GM21528 (cell line): ENCODE measurements at regions not wholly inside any gene's neighbourhood (a gene's known extent, or its start where the extent isn't known, plus 50 kb on each side); places are given as distances from the start of the nearest gene placed in this dataset.
A peak's percentile ranks its signal among the peaks of the same experiment; 100 is the strongest.
"Not testable (repeated sequence)": the region's sequence is repeated elsewhere in the genome, so short reads cannot be mapped to it uniquely, and the experiment has no call there.

Source experiments
- ATAC-seq: cut with Tn5 transposase; IDR thresholded peaks from one replicate; pipeline ENCODE4 v1.9.1; 2021; ENCODE audit warnings: mild to moderate bottlenecking, moderate library complexity; ENCODE audit not compliant: unreplicated experiment, low FRiP score

GRCh38 chr4:82248903-82249632 is 124.7 kb downstream of the HNRNPD start:
- ATAC-seq = no peak

GRCh38 chr4:82247629-82248028 is 126.2 kb downstream of the HNRNPD start:
- ATAC-seq = no peak

GRCh38 chr4:82247171-82247570 is 126.6 kb downstream of the HNRNPD start:
- no peak for ATAC-seq

- no peak for ATAC-seq
These were observed 132.3 kb downstream of the HNRNPD start for GRCh38 chr4:82241534-82241933.

- ATAC-seq = no peak
These were observed 133.4 kb downstream of the HNRNPD start for GRCh38 chr4:82240410-82240809.

GRCh38 chr4:82237142-82237541 is 136.6 kb downstream of the HNRNPD start:
- ATAC-seq = not testable (repeated sequence)

- no peak for ATAC-seq
These were observed 138.4 kb downstream of the HNRNPD start for GRCh38 chr4:82235346-82235745.

GRCh38 chr4:82232891-82233290 is 140.9 kb downstream of the HNRNPD start:
- no peak for ATAC-seq

GRCh38 chr4:82231806-82232205 is 142.0 kb downstream of the HNRNPD start:
- no peak for ATAC-seq

GRCh38 chr4:82230306-82230705 is 143.5 kb downstream of the HNRNPD start:
- ATAC-seq = no peak

- ATAC-seq = no peak
These were observed 148.8 kb downstream of the HNRNPD start for GRCh38 chr4:82225030-82225429.

- no peak for ATAC-seq
These were observed 150.1 kb downstream of the HNRNPD start for GRCh38 chr4:82223715-82224114.

- ATAC-seq = no peak
These were observed 154.4 kb downstream of the HNRNPD start for GRCh38 chr4:82219346-82219745.

- no peak for ATAC-seq
These were observed 155.6 kb downstream of the HNRNPD start for GRCh38 chr4:82217986-82218715.

- no peak for ATAC-seq
These were observed 157.6 kb downstream of the HNRNPD start for GRCh38 chr4:82216219-82216618.

- no peak for ATAC-seq
These were observed 158.0 kb downstream of the HNRNPD start for GRCh38 chr4:82215800-82216199.

- ATAC-seq = no peak
These were observed 158.8 kb downstream of the HNRNPD start for GRCh38 chr4:82215039-82215438.

- no peak for ATAC-seq
These were observed 160.0 kb downstream of the HNRNPD start for GRCh38 chr4:82213485-82214417.

GRCh38 chr4:82201805-82202641 is 171.8 kb downstream of the HNRNPD start:
- peak; percentile 70 for ATAC-seq

- no peak for ATAC-seq
These were observed 172.5 kb downstream of the HNRNPD start for GRCh38 chr4:82201303-82201702.
